ENCODE measurements at regions not wholly inside any gene's neighbourhood (a gene's known extent, or its start where the extent isn't known, plus 50 kb on each side); places are given as distances from the start of the nearest gene placed in this dataset.
"Not testable (repeated sequence)": the region's sequence is repeated elsewhere in the genome, so short reads cannot be mapped to it uniquely, and the experiment has no call there.

- no peak for DNase-seq (ENCODE audit: low read depth)
- TF ChIP-seq CTCF (IDR thresholded peaks at IDR 0.05; ENCODE audit: insufficient read depth, low read length): no peak
- no peak overlapping the region for H3K4me3 ChIP-seq (ENCODE audit: low read depth, low read length)
Measured at GRCh38 chr14:106564058-106564643, 1037.8 kb downstream of the TMEM121 start.

- H3K4me3 ChIP-seq (ENCODE audit: low read depth, low read length): no peak overlapping the region
- DNase-seq (ENCODE audit: low read depth): no peak
- no peak for TF ChIP-seq CTCF (IDR thresholded peaks at IDR 0.05; ENCODE audit: insufficient read depth, low read length)
Measured at GRCh38 chr14:106578481-106578880, 1052.1 kb downstream of the TMEM121 start.

GRCh38 chr14:106579084-106579483 is 1052.7 kb downstream of the TMEM121 start:
- DNase-seq (ENCODE audit: low read depth): no peak
- no peak overlapping the region for H3K4me3 ChIP-seq (ENCODE audit: low read depth, low read length)
- TF ChIP-seq CTCF (IDR thresholded peaks at IDR 0.05; ENCODE audit: insufficient read depth, low read length): no peak

GRCh38 chr14:106585692-106586091 is 1059.3 kb downstream of the TMEM121 start:
- no peak overlapping the region for H3K4me3 ChIP-seq (ENCODE audit: low read depth, low read length)
- DNase-seq (ENCODE audit: low read depth): no peak
- TF ChIP-seq CTCF (IDR thresholded peaks at IDR 0.05; ENCODE audit: insufficient read depth, low read length): no peak

- no peak overlapping the region for H3K4me3 ChIP-seq (ENCODE audit: low read depth, low read length)
- no peak for DNase-seq (ENCODE audit: low read depth)
- TF ChIP-seq CTCF (IDR thresholded peaks at IDR 0.05; ENCODE audit: insufficient read depth, low read length): no peak
Measured at GRCh38 chr14:106586098-106586704, 1059.8 kb downstream of the TMEM121 start.

- peak; percentile 10 for DNase-seq (ENCODE audit: low read depth)
Measured at GRCh38 chr14:106591539-106591938, 1065.2 kb downstream of the TMEM121 start.

GRCh38 chr14:106592115-106592852 is 1065.9 kb downstream of the TMEM121 start:
- DNase-seq (ENCODE audit: low read depth); H3K4me3 ChIP-seq (ENCODE audit: low read depth, low read length): not testable (repeated sequence)

More at GRCh38 chr14:106591539-106591938, 1065.2 kb downstream of the TMEM121 start:
- H3K4me3 ChIP-seq (ENCODE audit: low read depth, low read length): not testable (repeated sequence)
